GM23338 (cell line): ENCODE measurements at regions not wholly inside any gene's neighbourhood (a gene's known extent, or its start where the extent isn't known, plus 50 kb on each side); places are given as distances from the start of the nearest gene placed in this dataset.

Experiments
- CREB1 ChIP-seq: fragments of 250-450 bp; sonication (Bioruptor Pico); IDR thresholded peaks from 2 replicates; pipeline ENCODE4 v1.5.0; 2020; ENCODE audit warnings: low read depth, mild to moderate bottlenecking, moderate library complexity
- ETS1 ChIP-seq: IDR thresholded peaks from 2 replicates; pipeline ENCODE4 v1.6.1; 2016; ENCODE audit warnings: antibody characterized with exemption
- EZH2 ChIP-seq: fragments of 200-600 bp; sonication (generic); IDR thresholded peaks from one replicate; pipeline ENCODE4 v1.8.0; 2017; ENCODE audit warnings: antibody characterized with exemption, mild to moderate bottlenecking, low read depth; ENCODE audit not compliant: unreplicated experiment
- EZH2phosphoT487 ChIP-seq: fragments of 200-600 bp; sonication (generic); IDR thresholded peaks from one replicate; pipeline ENCODE4 v1.8.1; 2018; ENCODE audit warnings: antibody characterized with exemption; ENCODE audit not compliant: unreplicated experiment
- JUNB ChIP-seq: IDR thresholded peaks from one replicate; pipeline ENCODE4 v1.6.1; 2016; ENCODE audit warnings: antibody characterized with exemption; ENCODE audit not compliant: unreplicated experiment
- POLR2AphosphoS5 ChIP-seq: IDR thresholded peaks from 2 replicates; pipeline ENCODE4 v1.6.1; 2016; ENCODE audit warnings: antibody characterized with exemption, low read depth
- REST ChIP-seq: IDR thresholded peaks from one replicate; pipeline ENCODE4 v1.6.1; 2018; ENCODE audit warnings: antibody characterized with exemption; ENCODE audit not compliant: unreplicated experiment
- ZNF462 ChIP-seq: fragments of 250-450 bp; sonication (Bioruptor Pico); IDR thresholded peaks from 2 replicates; pipeline ENCODE4 v1.5.0; 2020; ENCODE audit warnings: mild to moderate bottlenecking, moderate library complexity
- TF ChIP-seq, protein P1 (sequence below), 2 experiments: fragments of 200-600 bp in 1 of 2; sonication (generic) in 1 of 2; conservative IDR thresholded peaks; 2 replicates each; pipeline versions ENCODE4 v1.5.1 to v1.6.1; 2016 to 2017; ENCODE audit warnings: antibody characterized with exemption in 2 of 2, low read depth in 2 of 2, mild to moderate bottlenecking in 2 of 2, moderate library complexity in 1 of 2

GRCh38 chr2:64867253-64867996 lies 121.8 kb upstream of the SLC1A4 start:
- TF ChIP-seq, protein P1, sequence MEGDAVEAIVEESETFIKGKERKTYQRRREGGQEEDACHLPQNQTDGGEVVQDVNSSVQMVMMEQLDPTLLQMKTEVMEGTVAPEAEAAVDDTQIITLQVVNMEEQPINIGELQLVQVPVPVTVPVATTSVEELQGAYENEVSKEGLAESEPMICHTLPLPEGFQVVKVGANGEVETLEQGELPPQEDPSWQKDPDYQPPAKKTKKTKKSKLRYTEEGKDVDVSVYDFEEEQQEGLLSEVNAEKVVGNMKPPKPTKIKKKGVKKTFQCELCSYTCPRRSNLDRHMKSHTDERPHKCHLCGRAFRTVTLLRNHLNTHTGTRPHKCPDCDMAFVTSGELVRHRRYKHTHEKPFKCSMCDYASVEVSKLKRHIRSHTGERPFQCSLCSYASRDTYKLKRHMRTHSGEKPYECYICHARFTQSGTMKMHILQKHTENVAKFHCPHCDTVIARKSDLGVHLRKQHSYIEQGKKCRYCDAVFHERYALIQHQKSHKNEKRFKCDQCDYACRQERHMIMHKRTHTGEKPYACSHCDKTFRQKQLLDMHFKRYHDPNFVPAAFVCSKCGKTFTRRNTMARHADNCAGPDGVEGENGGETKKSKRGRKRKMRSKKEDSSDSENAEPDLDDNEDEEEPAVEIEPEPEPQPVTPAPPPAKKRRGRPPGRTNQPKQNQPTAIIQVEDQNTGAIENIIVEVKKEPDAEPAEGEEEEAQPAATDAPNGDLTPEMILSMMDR (conservative IDR thresholded peaks at IDR 0.05; ENCODE audit: low read depth in 2 of 2): no peak
- TF ChIP-seq EZH2phosphoT487 (no peak), JUNB (no peak), EZH2 (no peak), POLR2AphosphoS5 (no peak), ETS1 (no peak), REST (no peak), ZNF462 (CRISPR knock-in tag) (no peak), CREB1 (CRISPR knock-in tag) (no peak)
